Fibroblast of skin of abdomen (primary cell): ENCODE measurements at regions not wholly inside any gene's neighbourhood (a gene's known extent, or its start where the extent isn't known, plus 50 kb on each side); places are given as distances from the start of the nearest gene placed in this dataset.
"Not testable (repeated sequence)": the region's sequence is repeated elsewhere in the genome, so short reads cannot be mapped to it uniquely, and the experiment has no call there.

Source experiments
- DNase-seq: peaks from one replicate; pipeline ENCODE4 v3.0.0-alpha.2; 2013

GRCh38 chr2:53200072-53200471, 567.5 kb upstream of the CHAC2 start:
- DNase-seq, result no peak

GRCh38 chr2:53188851-53189510, 578.6 kb upstream of the CHAC2 start:
- DNase-seq, result no peak

- DNase-seq, result no peak
Measured at GRCh38 chr2:53183581-53183980, 584.0 kb upstream of the CHAC2 start.

GRCh38 chr2:53182601-53183000, 585.0 kb upstream of the CHAC2 start:
- DNase-seq, result no peak

GRCh38 chr2:53181759-53182158, 585.8 kb upstream of the CHAC2 start:
- DNase-seq, result no peak

- DNase-seq, result no peak
Measured at GRCh38 chr2:53177327-53177726, 590.3 kb upstream of the CHAC2 start.

GRCh38 chr2:53174539-53174938, 593.1 kb upstream of the CHAC2 start:
- no peak for DNase-seq

- DNase-seq, result no peak
Measured at GRCh38 chr2:53173698-53174455, 593.7 kb upstream of the CHAC2 start.

GRCh38 chr2:53173091-53173490, 594.5 kb upstream of the CHAC2 start:
- no peak for DNase-seq

GRCh38 chr2:53170466-53170865, 597.1 kb upstream of the CHAC2 start:
- no peak for DNase-seq

GRCh38 chr2:53167227-53167626, 600.4 kb upstream of the CHAC2 start:
- no peak for DNase-seq

GRCh38 chr2:53150146-53150545, 617.5 kb upstream of the CHAC2 start:
- no peak for DNase-seq

GRCh38 chr2:53148221-53148620, 619.4 kb upstream of the CHAC2 start:
- DNase-seq, result no peak

- peak; percentile 58 for DNase-seq
Measured at GRCh38 chr2:53131416-53131815, 636.2 kb upstream of the CHAC2 start.

GRCh38 chr2:53130441-53130943, 637.1 kb upstream of the CHAC2 start:
- peak; percentile 74 for DNase-seq

GRCh38 chr2:53129851-53130250, 637.8 kb upstream of the CHAC2 start:
- peak; percentile 83 for DNase-seq

GRCh38 chr2:53127061-53127650, 640.4 kb upstream of the CHAC2 start:
- no peak for DNase-seq

- no peak for DNase-seq
Measured at GRCh38 chr2:53114991-53115390, 652.6 kb upstream of the CHAC2 start.

- DNase-seq, result no peak
Measured at GRCh38 chr2:53114582-53114981, 653.0 kb upstream of the CHAC2 start.

- not testable (repeated sequence) for DNase-seq
Measured at GRCh38 chr2:53112408-53112807, 655.2 kb upstream of the CHAC2 start.

GRCh38 chr2:53111406-53111805, 656.2 kb upstream of the CHAC2 start:
- DNase-seq, result no peak

GRCh38 chr2:53111004-53111403, 656.6 kb upstream of the CHAC2 start:
- no peak for DNase-seq

- no peak for DNase-seq
Measured at GRCh38 chr2:53108246-53108645, 659.4 kb upstream of the CHAC2 start.

GRCh38 chr2:53104263-53104662, 663.3 kb upstream of the CHAC2 start:
- DNase-seq, result peak; percentile 78
